ENCODE measurements at regions not wholly inside any gene's neighbourhood (a gene's known extent, or its start where the extent isn't known, plus 50 kb on each side); places are given as distances from the start of the nearest gene placed in this dataset.

DNA sequence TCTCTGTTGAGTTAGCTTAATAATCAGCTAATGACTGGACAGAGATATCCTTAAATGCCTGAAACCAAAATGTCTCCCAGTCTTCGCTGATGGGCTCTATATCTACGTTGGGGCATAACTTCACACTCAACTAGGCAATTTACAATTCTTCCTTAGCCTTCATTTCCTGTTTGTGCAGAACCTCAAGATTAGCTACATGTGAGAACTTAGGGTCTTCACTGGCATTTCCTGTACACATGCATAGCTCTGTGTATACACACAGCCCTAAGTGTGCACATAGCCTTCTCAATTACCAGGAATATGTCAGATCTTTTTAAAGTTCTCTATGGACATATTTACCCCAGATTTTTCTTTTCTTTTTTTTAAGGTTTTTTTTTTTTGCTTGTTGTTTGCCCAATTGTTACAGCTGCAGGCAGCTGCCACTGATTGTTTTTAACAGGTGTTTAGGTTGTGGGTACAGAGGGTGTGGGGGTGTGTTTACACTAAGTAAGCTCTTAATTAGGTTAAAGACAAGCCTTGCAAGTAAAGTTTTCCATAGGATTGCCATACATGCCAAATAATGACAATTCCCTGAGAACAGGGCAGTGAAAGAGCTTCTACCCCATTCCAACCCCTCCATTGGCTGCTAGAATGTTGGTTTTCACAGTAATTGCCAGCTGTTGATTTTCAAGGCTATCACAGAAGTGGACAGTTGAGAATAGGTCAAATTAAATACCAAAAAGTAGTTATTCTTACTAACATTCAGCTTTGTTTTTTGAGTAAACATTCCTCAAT is 441.0 kb downstream of the TLE4 start:
- H3K9me3 Mint-ChIP-seq (ENCODE audit: low read depth) = peaks cover 10% of the 10 kb centered on the region
- H3K27me3 Mint-ChIP-seq = no peaks in the 10 kb centered on the region
- no peaks in the 10 kb centered on the region for H3K4me1 Mint-ChIP-seq (ENCODE audit: low read depth)
- H3K36me3 Mint-ChIP-seq = peaks cover 5% of the 10 kb centered on the region
- H3K27ac Mint-ChIP-seq = no peak overlapping the region
- H3K4me3 Mint-ChIP-seq = no peak overlapping the region

DNA sequence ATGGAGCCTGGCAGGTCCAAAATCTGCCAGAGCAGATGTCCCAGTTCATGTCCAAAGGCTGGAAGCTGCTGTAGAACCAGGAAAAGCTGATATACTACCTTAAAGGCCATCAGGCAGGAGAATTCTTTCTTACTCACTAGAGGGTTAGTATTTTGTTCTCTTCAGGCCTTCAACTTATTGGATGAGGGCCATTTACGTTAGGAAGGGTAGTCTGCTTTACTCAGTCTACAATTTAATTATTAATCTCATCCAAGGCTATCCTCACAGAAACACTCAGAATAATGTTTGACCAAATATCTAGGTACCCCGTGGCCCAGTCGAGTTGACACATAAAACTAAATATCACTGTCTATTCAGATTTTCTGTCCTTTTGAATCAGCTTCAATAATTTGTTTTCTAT is 437.4 kb downstream of the TLE4 start:
- no peak overlapping the region for H3K4me3 Mint-ChIP-seq
- no peak overlapping the region for H3K27ac Mint-ChIP-seq
- peaks cover 5% of the 10 kb centered on the region for H3K36me3 Mint-ChIP-seq
- peaks cover 10% of the 10 kb centered on the region for H3K9me3 Mint-ChIP-seq (ENCODE audit: low read depth)
- no peaks in the 10 kb centered on the region for H3K27me3 Mint-ChIP-seq
- H3K4me1 Mint-ChIP-seq (ENCODE audit: low read depth) = no peaks in the 10 kb centered on the region

DNA sequence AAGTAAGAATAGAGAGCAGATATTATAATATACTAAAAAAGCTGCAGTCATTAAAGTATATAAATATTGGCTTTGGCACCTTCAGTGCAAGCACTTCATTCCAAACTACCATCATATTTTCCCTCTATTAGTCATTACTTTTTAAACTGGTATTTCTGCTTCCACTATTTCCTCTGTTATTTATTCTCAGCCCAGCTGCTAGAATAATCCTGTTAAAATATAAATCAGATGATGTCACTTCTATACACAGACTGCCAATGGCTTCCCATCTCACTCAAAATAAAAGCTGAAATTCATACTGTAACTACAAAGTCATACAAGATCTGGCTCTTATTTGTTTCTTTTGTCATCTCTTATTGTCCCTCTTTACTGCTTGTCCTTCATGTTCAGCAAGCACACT is 432.9 kb downstream of the TLE4 start:
- H3K4me3 Mint-ChIP-seq = no peak overlapping the region
- H3K27ac Mint-ChIP-seq = no peak overlapping the region
- no peaks in the 10 kb centered on the region for H3K27me3 Mint-ChIP-seq
- no peaks in the 10 kb centered on the region for H3K36me3 Mint-ChIP-seq
- no peaks in the 10 kb centered on the region for H3K4me1 Mint-ChIP-seq (ENCODE audit: low read depth)
- H3K9me3 Mint-ChIP-seq (ENCODE audit: low read depth) = no peaks in the 10 kb centered on the region

DNA sequence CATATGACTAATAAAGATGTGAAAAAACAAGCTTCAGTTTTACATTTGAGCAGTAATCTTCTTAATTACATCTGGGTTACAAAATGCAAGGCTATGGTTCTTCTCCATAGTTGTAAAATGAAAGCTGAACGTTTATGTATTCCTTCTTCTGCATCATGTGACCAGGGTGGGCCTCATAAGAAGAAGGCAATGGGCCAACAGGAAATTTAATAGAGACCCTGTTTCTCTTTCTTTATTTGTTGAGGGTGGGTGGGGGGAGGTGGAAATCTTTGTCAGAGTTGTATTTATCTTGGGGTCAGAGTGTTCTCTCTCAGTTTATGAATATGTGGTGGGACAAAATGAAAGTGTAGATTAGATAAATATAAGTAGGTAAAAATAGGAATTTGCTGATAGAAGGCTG is 418.8 kb downstream of the TLE4 start:
- Mint-ChIP-seq H3K36me3 (no peaks in the 10 kb centered on the region), H3K4me3 (no peak overlapping the region), H3K9me3 (ENCODE audit: low read depth) (no peaks in the 10 kb centered on the region), H3K27me3 (no peaks in the 10 kb centered on the region), H3K4me1 (ENCODE audit: low read depth) (no peaks in the 10 kb centered on the region), H3K27ac (no peak overlapping the region)

DNA sequence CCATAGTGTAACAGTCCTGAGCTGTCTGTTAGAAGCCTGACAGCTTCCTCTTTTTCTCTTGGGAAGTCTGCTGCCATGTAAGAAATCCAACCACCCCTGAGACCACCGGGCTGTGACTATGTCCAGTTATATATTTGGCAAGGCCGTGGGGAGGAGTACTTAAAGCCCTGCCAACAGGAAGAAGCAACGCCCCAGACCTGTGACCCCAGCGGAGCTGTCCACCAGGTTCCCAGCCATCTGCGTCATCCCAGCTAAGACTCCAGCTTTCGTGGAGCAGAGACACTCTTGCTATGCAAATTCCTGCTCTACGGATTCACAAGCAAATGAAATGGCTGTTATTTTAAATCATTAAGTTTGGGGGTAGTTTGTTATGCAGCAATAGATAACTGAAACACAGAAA is 417.3 kb downstream of the TLE4 start:
- Mint-ChIP-seq H3K4me3 (no peak overlapping the region), H3K27ac (no peak overlapping the region), H3K4me1 (ENCODE audit: low read depth) (no peaks in the 10 kb centered on the region), H3K36me3 (no peaks in the 10 kb centered on the region), H3K9me3 (ENCODE audit: low read depth) (no peaks in the 10 kb centered on the region), H3K27me3 (no peaks in the 10 kb centered on the region)

DNA sequence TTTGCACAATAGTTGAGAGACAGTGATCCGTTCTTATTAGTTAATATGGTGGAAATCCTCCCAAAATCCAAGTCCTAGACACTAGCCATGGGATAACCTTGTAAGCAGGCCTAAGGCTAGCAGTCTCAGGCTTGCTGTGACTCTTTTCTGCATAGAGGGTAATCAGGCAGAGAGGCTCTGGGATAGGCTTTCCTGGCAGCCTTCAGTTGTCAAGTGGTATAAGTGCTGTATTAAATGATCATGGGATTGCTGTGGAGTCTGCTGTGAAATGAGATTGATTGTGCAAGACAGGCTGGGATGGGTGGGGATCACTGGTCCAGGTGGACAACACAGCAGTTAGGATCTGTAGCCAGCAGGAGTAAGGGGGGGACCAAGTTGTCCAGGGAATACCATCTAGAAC is 416.4 kb downstream of the TLE4 start:
- H3K4me1 Mint-ChIP-seq (ENCODE audit: low read depth) = no peaks in the 10 kb centered on the region
- H3K4me3 Mint-ChIP-seq = no peak overlapping the region
- H3K27me3 Mint-ChIP-seq = no peaks in the 10 kb centered on the region
- H3K27ac Mint-ChIP-seq = no peak overlapping the region
- no peaks in the 10 kb centered on the region for H3K36me3 Mint-ChIP-seq
- H3K9me3 Mint-ChIP-seq (ENCODE audit: low read depth) = no peaks in the 10 kb centered on the region

DNA sequence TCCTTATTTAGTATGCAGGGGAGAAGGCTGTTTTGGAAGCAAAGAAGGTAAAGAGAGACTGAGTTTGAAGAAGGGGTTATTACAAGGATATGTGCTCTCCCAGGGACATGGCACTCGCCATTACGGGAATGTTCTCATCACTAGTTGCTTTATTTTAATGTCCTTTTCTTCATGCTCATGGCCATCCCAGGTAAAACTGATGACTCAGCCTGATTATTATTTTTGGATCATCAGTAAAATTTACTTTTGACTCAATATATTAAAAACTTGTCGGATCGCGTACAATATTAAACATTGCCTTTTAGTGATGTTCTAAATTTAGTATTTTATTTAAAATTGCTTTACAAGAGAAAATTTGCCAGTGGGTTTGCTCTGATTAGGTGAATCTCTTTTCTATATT is 414.7 kb downstream of the TLE4 start:
- peaks cover 2% of the 10 kb centered on the region for H3K27me3 Mint-ChIP-seq
- no peak overlapping the region for H3K4me3 Mint-ChIP-seq
- H3K9me3 Mint-ChIP-seq (ENCODE audit: low read depth) = no peaks in the 10 kb centered on the region
- no peaks in the 10 kb centered on the region for H3K36me3 Mint-ChIP-seq
- no peak overlapping the region for H3K27ac Mint-ChIP-seq
- no peaks in the 10 kb centered on the region for H3K4me1 Mint-ChIP-seq (ENCODE audit: low read depth)

DNA sequence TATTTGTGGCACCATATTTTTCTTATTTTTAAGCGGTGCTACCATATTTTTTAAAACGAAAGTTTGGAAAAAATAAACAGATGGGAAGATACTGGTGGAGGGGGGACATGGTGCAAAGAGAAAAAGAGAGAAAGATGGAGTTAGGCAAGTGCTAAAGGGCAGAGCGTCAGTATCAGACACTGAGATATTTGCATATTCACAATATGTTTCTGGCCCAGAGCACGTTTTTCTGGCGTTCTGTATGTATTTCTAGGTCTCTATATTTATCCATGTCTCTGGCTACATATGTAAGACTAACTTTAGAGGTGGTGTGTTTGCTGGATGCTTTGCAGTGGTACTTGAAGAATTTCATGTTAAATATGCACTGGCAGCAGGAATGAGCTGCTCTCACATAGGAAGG is 414.0 kb downstream of the TLE4 start:
- Mint-ChIP-seq H3K27ac (no peak overlapping the region), H3K36me3 (no peaks in the 10 kb centered on the region), H3K9me3 (ENCODE audit: low read depth) (no peaks in the 10 kb centered on the region), H3K27me3 (peaks cover 4% of the 10 kb centered on the region), H3K4me1 (ENCODE audit: low read depth) (no peaks in the 10 kb centered on the region), H3K4me3 (no peak overlapping the region)

DNA sequence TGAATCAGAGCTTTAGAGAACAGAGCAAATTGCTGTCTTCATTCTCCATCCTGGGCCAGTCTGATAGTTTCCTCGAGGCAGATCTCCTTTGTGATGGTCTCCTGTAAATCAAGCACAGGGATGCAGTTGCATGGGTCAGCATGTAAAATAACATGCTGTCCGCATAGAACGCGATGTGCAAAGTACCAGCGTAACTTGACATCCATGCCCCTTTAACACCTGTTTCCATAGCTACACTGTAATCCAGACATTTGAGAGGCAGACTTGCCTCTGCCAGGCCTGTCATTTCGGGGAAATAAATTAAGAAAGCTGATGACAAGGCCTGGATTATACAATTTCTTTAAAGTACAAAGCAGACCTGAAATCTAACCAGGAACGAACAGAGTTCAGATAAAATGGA is 413.5 kb downstream of the TLE4 start:
- H3K27ac Mint-ChIP-seq = no peak overlapping the region
- peaks cover 6% of the 10 kb centered on the region for H3K27me3 Mint-ChIP-seq
- no peaks in the 10 kb centered on the region for H3K36me3 Mint-ChIP-seq
- H3K9me3 Mint-ChIP-seq (ENCODE audit: low read depth) = no peaks in the 10 kb centered on the region
- no peak overlapping the region for H3K4me3 Mint-ChIP-seq
- H3K4me1 Mint-ChIP-seq (ENCODE audit: low read depth) = no peaks in the 10 kb centered on the region

DNA sequence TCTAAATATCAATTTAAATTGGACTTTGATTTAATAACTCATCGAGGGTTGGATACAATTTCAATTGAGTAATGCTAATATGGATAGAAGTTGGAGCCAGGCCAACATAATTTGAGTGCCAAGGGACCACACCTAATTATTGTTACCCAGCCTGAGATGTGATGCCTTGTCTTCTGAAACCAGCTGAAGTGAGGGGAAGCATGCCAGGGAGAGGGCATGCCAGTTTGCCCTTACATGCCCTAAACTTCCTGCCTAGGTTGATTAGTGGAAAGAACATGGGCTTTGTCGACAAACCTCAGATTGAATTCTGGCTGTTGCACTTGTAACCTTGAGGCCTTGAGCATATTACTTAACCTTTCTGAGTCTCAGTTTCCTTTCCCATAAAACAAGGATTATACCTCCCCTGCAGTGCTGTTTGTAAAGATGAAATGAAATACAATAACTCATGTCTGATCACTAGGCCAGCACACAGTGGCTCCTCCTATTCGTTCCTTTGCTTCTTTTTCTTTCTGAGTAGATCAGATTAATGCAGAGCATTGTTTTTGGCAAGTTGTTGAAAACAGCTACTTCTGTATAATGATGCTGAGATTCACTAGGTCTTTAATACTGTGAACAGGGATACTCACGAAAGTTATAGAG is 412.8 kb downstream of the TLE4 start:
- H3K36me3 Mint-ChIP-seq = no peaks in the 10 kb centered on the region
- no peak overlapping the region for H3K4me3 Mint-ChIP-seq

DNA sequence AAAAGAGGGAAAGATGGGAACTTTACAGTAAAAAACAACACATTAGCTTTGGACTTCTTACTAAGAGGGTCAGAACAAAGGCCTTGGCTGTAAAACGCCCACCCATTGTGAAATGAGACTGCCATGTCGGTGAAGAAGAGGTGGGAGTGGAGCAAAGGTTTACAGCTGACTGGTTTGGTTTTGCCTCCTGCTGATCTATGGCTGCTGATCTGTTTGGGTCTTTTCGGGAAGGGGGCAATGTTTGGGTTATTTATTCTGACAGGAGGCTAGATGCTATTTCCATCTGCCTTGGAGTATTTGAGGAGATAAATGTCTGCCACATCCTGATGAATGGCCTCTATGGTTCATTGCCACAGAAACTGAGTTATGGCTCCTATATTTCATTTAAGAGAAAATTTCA is 408.7 kb downstream of the TLE4 start:
- Mint-ChIP-seq H3K4me1 (ENCODE audit: low read depth) (no peaks in the 10 kb centered on the region), H3K27me3 (peaks cover 11% of the 10 kb centered on the region), H3K36me3 (no peaks in the 10 kb centered on the region), H3K9me3 (ENCODE audit: low read depth) (no peaks in the 10 kb centered on the region), H3K27ac (no peak overlapping the region), H3K4me3 (no peak overlapping the region)

More for the DNA sequence above, 412.8 kb downstream of the TLE4 start:
- Mint-ChIP-seq H3K4me1 (ENCODE audit: low read depth) (no peaks in the 10 kb centered on the region), H3K9me3 (ENCODE audit: low read depth) (no peaks in the 10 kb centered on the region), H3K27ac (no peak overlapping the region), H3K27me3 (peaks cover 6% of the 10 kb centered on the region)

DNA sequence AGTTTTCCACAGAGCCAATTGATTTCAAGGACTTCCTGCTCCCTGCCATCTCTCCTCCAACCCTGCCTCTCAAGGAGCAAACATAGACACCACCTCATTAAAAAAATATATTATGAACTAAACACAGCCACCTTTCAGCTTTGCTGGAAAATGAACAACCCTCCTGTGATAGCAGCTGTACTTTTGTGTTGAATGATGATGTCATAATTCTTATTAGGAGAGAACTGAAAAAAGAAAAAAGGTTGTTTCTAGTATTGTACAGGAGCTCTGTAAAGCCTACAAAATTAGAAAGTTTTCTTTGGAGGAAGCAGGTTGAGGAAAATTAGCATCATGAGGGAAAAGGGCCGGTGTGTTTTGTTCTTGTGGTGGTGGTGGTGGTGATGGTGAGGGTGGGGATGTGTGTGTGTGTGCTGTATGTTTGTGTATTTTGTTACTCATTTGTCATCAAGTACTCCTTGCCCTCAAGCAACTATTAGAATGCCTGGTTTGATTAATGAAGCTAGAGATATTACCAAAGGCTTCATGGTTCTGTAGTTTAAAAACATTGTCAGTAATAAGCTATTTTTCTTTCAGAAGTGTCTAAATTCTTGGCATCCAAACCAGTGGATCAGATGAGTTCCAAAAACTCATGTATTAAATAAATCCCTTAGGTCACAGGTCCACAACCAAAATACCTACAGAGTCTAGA is 405.9 kb downstream of the TLE4 start:
- Mint-ChIP-seq H3K9me3 (ENCODE audit: low read depth) (no peaks in the 10 kb centered on the region), H3K4me1 (ENCODE audit: low read depth) (no peaks in the 10 kb centered on the region), H3K27ac (no peak overlapping the region), H3K36me3 (no peaks in the 10 kb centered on the region), H3K27me3 (peaks cover 11% of the 10 kb centered on the region), H3K4me3 (no peak overlapping the region)

DNA sequence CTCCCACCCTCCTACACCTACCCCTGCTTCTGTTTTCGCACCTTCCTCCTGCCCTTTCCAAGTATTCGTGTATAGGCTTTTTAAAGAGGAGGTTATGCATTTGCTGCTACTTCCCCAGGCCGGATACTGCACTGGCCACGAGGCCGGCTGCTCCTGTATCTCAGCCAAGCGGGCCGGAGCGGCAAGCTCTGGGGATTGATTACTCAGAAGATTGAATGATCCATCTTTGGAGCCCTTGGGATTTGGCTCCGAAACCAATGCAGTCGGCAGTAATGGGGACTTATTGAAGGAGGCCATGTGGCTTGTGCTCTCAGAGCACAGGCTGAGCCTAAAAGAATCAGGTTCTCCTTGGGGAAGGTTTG is 405.3 kb downstream of the TLE4 start:
- Mint-ChIP-seq H3K4me3 (no peak overlapping the region), H3K9me3 (ENCODE audit: low read depth) (no peaks in the 10 kb centered on the region), H3K4me1 (ENCODE audit: low read depth) (no peaks in the 10 kb centered on the region), H3K36me3 (no peaks in the 10 kb centered on the region), H3K27me3 (peaks cover 11% of the 10 kb centered on the region), H3K27ac (no peak overlapping the region)

DNA sequence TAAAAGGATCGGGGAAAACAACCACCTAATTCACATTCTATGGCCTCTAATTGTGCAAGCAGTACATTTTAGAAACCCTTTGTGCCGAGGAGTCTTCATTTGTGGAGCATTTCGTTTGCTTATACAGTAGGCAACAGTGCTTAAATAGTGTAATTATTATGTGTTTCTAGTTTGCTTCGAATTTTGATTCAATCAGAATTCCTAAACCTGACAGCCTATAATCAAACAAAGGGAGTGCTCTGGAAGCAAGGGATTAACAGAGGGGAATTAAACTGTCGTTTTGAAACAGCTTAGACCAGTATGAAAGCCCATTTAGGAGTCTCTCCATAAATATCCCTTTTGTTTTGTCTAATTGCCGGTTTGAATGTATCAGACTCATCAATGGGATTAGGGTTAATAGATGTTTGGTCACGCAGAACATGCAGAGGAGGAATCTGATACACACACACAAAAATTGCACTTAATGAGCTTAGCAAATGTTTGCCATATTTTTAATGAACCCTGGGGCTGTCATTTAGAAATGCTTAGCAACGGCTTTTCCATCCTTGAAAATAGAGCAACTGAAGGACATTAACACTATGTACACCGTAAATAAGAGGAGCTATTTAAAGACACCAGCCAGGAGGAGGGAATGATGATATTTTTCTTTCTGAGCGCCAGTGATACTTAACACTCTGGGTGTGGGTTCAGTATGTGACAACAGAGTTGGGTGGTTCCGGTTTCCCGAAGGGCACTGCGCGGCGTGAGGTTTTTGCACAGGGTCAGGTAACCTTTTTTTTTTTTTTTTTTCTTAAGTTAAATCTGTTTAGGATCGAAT is 404.7 kb downstream of the TLE4 start:
- no peaks in the 10 kb centered on the region for H3K4me1 Mint-ChIP-seq (ENCODE audit: low read depth)
- H3K36me3 Mint-ChIP-seq = no peaks in the 10 kb centered on the region
- H3K4me3 Mint-ChIP-seq = no peak overlapping the region
- H3K27me3 Mint-ChIP-seq = peaks cover 9% of the 10 kb centered on the region
- H3K9me3 Mint-ChIP-seq (ENCODE audit: low read depth) = no peaks in the 10 kb centered on the region
- H3K27ac Mint-ChIP-seq = no peak overlapping the region
